ENCODE measurements at regions not wholly inside any gene's neighbourhood (a gene's known extent, or its start where the extent isn't known, plus 50 kb on each side); places are given as distances from the start of the nearest gene placed in this dataset.
A peak's percentile ranks its signal among the peaks of the same experiment; 100 is the strongest.

DNA sequence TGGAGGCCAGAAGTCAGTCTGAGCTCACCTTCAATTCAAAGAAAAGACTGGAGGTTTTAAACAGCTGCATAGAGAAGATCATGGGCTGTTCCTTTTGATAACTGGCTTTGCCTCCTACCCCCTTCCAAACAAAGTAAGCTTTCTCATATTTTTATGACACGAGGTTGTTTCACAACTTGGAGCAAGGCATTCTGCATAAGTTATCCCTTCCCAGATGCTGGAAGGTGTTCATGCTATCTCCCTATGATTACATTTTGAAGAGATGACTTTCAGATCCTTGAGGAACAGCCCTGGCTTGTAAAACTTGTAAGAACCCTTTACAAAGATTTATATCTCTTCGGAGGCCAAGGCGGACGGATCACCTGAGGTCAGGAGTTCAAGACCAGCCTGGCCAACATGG is 571.9 kb upstream of the FTMT start (continued):
- no peak for TF ChIP-seq YY1 (IDR thresholded peaks at IDR 0.05; ENCODE audit: extremely low read depth, insufficient replicate concordance, low read depth, low read length)
- no peak for TF ChIP-seq SRF (IDR thresholded peaks at IDR 0.05; ENCODE audit: low read depth)
- no peak for TF ChIP-seq EGR1 (IDR thresholded peaks at IDR 0.05; ENCODE audit: low read depth)
- TF ChIP-seq, protein P1, sequence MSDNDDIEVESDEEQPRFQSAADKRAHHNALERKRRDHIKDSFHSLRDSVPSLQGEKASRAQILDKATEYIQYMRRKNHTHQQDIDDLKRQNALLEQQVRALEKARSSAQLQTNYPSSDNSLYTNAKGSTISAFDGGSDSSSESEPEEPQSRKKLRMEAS (IDR thresholded peaks at IDR 0.05) = no peak
- TF ChIP-seq, protein P2, sequence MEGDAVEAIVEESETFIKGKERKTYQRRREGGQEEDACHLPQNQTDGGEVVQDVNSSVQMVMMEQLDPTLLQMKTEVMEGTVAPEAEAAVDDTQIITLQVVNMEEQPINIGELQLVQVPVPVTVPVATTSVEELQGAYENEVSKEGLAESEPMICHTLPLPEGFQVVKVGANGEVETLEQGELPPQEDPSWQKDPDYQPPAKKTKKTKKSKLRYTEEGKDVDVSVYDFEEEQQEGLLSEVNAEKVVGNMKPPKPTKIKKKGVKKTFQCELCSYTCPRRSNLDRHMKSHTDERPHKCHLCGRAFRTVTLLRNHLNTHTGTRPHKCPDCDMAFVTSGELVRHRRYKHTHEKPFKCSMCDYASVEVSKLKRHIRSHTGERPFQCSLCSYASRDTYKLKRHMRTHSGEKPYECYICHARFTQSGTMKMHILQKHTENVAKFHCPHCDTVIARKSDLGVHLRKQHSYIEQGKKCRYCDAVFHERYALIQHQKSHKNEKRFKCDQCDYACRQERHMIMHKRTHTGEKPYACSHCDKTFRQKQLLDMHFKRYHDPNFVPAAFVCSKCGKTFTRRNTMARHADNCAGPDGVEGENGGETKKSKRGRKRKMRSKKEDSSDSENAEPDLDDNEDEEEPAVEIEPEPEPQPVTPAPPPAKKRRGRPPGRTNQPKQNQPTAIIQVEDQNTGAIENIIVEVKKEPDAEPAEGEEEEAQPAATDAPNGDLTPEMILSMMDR (IDR thresholded peaks at IDR 0.05 in 2 of 3, conservative IDR thresholded peaks at IDR 0.05 in 1 of 3; ENCODE audit: borderline replicate concordance in 1 of 3, insufficient read depth in 1 of 3, low read depth in 2 of 3, low read length in 2 of 3) = no peak
- TF ChIP-seq SP1 (IDR thresholded peaks at IDR 0.05; ENCODE audit: low read depth) = no peak
- no peak for TF ChIP-seq FOSL1 (IDR thresholded peaks at IDR 0.05; ENCODE audit: low read depth)
- no peak for TF ChIP-seq RAD21 (IDR thresholded peaks at IDR 0.05; ENCODE audit: low read depth)
- no peak for TF ChIP-seq ELF1 (IDR thresholded peaks at IDR 0.05; ENCODE audit: borderline replicate concordance, low read depth)
- TF ChIP-seq ZFX (IDR thresholded peaks at IDR 0.05) = no peak
- TF ChIP-seq TCF7L2 (IDR thresholded peaks at IDR 0.05; ENCODE audit: borderline replicate concordance, extremely low read depth, insufficient read depth, insufficient read length) = no peak
- no peak for TF ChIP-seq POLR2AphosphoS5 (IDR thresholded peaks at IDR 0.05; ENCODE audit: low read depth, low read length)
- no peak for TF ChIP-seq POLR2A (IDR thresholded peaks at IDR 0.05; ENCODE audit: borderline replicate concordance, extremely low read depth, insufficient read depth, insufficient read length)

DNA sequence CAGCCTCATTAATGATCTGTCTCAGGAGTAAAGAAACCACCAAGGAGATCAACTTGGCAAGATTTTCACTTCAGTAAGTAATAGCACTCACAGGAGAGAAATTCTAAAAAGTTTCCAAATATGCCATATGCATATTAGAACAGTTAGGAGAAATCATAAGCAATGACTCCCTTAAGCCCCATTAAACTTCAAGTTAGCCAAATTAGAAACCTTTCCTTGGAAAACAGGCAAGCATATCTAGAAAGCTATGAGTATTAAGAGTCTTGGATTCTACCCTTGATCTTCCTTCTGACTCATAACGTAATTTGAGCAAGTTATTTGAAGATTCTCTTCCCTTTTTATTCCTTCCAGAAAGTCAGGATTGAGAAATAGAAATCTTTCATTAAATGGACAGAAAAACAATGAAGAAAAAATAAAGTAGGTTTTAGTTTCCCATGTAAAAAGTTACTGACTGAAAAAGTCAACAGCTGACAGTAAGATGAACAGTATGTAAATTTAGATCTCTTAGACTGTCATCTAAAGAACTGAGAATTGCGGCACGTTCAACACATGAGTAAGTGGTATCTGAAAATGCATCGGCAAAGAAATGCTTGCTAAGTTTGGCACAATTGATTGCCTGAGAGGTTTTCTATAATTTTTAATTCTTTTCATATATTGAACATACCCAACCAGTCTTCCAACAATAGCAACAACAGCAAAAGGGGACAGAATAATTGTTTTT is 565.7 kb upstream of the FTMT start:
- no peaks in the 10 kb centered on the region for H3K9me2 ChIP-seq (ENCODE audit: insufficient read depth)
- no peaks in the 10 kb centered on the region for H3K9me3 ChIP-seq (ENCODE audit: control insufficient read depth in 1 of 2, insufficient read depth in 1 of 2, low read depth in 1 of 2, low read length in 2 of 2)
- no peak overlapping the region for H3K27ac ChIP-seq (ENCODE audit: low read depth, low read length)
- no peaks in the 10 kb centered on the region for H3K27me3 ChIP-seq (ENCODE audit: insufficient read depth, low read length)
- DNase-seq (ENCODE audit: low read depth, low spot score) = no peak
- peak overlapping the region; percentile 27 for H2AFZ ChIP-seq (ENCODE audit: low read depth, low read length, poor library complexity, severe bottlenecking)
- H3K4me3 ChIP-seq (replicated peaks in 1 of 2; ENCODE audit: low read depth in 1 of 2, low read length in 2 of 2) = no peak overlapping the region
- CTCF ChIA-PET = no interaction called here
- no peaks in the 10 kb centered on the region for H3K36me3 ChIP-seq (ENCODE audit: control insufficient read depth in 1 of 2, insufficient read depth in 2 of 2, low read length in 2 of 2)
- no peaks in the 10 kb centered on the region for H3K4me1 ChIP-seq (ENCODE audit: control insufficient read depth in 1 of 2, insufficient read depth in 2 of 2, low read length in 2 of 2)
- ATAC-seq = no peak
- intact Hi-C loops (cut with micrococcal nuclease) = no loop called here
- H3K4me2 ChIP-seq (ENCODE audit: low read length) = no peak overlapping the region
- RAD21 ChIA-PET (ENCODE audit: low non-redundant PET in 1 of 2, low total read pairs in 2 of 2, uncharacterized antibody in 2 of 2, unreplicated experiment in 2 of 2) = no interaction called here
- H3K79me2 ChIP-seq (ENCODE audit: insufficient read depth, low read length) = no peaks in the 10 kb centered on the region
- no peaks in the 10 kb centered on the region; the same call in 1 of the 2 replicates for H4K20me1 ChIP-seq (ENCODE audit: insufficient read depth)
- H3K9ac ChIP-seq (ENCODE audit: low read length) = no peak overlapping the region
- TF ChIP-seq SRF (IDR thresholded peaks at IDR 0.05; ENCODE audit: low read depth) (no peak), CBX3 (IDR thresholded peaks at IDR 0.05; ENCODE audit: low read depth) (no peak), YY1 (IDR thresholded peaks at IDR 0.05; ENCODE audit: extremely low read depth, insufficient replicate concordance, low read depth, low read length) (no peak)
- TF ChIP-seq, protein P3, sequence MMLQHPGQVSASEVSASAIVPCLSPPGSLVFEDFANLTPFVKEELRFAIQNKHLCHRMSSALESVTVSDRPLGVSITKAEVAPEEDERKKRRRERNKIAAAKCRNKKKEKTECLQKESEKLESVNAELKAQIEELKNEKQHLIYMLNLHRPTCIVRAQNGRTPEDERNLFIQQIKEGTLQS (IDR thresholded peaks at IDR 0.05) = no peak
- POLR2A ChIA-PET = no interaction called here
- no TSS peak for BruUV-seq (replicated peaks)

Measured in HCT116 (cell line).